GM12878 (cell line): ENCODE measurements at regions not wholly inside any gene's neighbourhood (a gene's known extent, or its start where the extent isn't known, plus 50 kb on each side); places are given as distances from the start of the nearest gene placed in this dataset.

Experiments
- ATAC-seq: fragments of 200-7000 bp; cut with Tn5 transposase; 3 replicates; pipeline ENCODE4 v1.9.1; 2020; ENCODE audit warnings: mild to moderate bottlenecking, moderate library complexity
- BruUV-seq: library from RNA; stranded (reverse); fragments of 400-500 nt; replicated peaks from 2 replicates; lab custom pipeline; 2021; lab: Mats Ljungman, UMichigan
- CTCF ChIA-PET: fragments of 300-600 bp; sonication (Branson Sonifier 250); formaldehyde crosslinking; extraction: SDS; loops from one replicate; lab custom pipeline; 2021; ENCODE audit warnings: inconsistent platforms; lab: Yijun Ruan, JAX
- POLR2A ChIA-PET: fragments of 350-600 bp; formaldehyde crosslinking; extraction: SDS; loops from one replicate; lab custom pipeline; 2021; ENCODE audit warnings: inconsistent platforms; lab: Charles Lee
- RAD21 ChIA-PET: fragments of 300-600 bp; sonication (Branson Sonifier 250); formaldehyde crosslinking; loops from one replicate; lab custom pipeline; 2023; ENCODE audit warnings: antibody characterized with exemption; ENCODE audit not compliant: unreplicated experiment; lab: Charles Lee
- SMC1A ChIA-PET: fragments of 300-600 bp; sonication (Branson Sonifier 250); formaldehyde crosslinking; loops from one replicate; lab custom pipeline; 2023; ENCODE audit not compliant: unreplicated experiment, uncharacterized antibody; lab: Charles Lee
- DNase-seq: peaks from one replicate; pipeline ENCODE4 v3.0.0-alpha.2; 2011; ENCODE audit warnings: low read depth, low spot score
- FAIRE-seq: peaks from 3 replicates; lab custom pipeline; 2011; peaks lifted over from hg19 to GRCh38; lab: Jason Lieb, UNC
- H2AFZ ChIP-seq: 2 replicates; pipeline ENCODE4 v1.6.0; 2011; ENCODE audit warnings: low read depth, low read length, control low read depth; ENCODE audit not compliant: control insufficient read depth
- H3K27ac ChIP-seq: 2 replicates; pipeline ENCODE4 v1.5.1; 2011; ENCODE audit warnings: control low read depth; ENCODE audit not compliant: control insufficient read depth, insufficient read depth
- H3K27me3 ChIP-seq, 2 experiments: replicated peaks in 1 of 2; 2 replicates each; pipeline versions ENCODE4 v1.6.0 to v1.6.1; 2011; ENCODE audit warnings: low read length in 1 of 2; ENCODE audit not compliant: control insufficient read depth in 2 of 2, insufficient read depth in 2 of 2
- H3K36me3 ChIP-seq, 2 experiments: 2 replicates each; pipeline ENCODE4 v1.5.1; 2011; ENCODE audit warnings: low read length in 1 of 2; ENCODE audit not compliant: control insufficient read depth in 2 of 2, insufficient read depth in 2 of 2
- H3K4me1 ChIP-seq: 2 replicates; pipeline ENCODE4 v1.6.1; 2011; ENCODE audit warnings: mild to moderate bottlenecking, low read length, moderate library complexity, mixed read lengths; ENCODE audit not compliant: control insufficient read depth, insufficient read depth
- H3K4me2 ChIP-seq: 2 replicates; pipeline ENCODE4 v1.6.0; 2011; ENCODE audit warnings: control low read depth; ENCODE audit not compliant: control insufficient read depth, insufficient read depth
- H3K4me3 ChIP-seq: fragments of 200-600 bp; sonication (generic); 2 replicates; pipeline ENCODE4 v1.5.1; 2016
- H3K79me2 ChIP-seq: 2 replicates; pipeline ENCODE4 v1.6.0; 2011; ENCODE audit warnings: low read length; ENCODE audit not compliant: control insufficient read depth, insufficient read depth
- H3K9ac ChIP-seq: 2 replicates; pipeline ENCODE4 v1.8.0; 2011; ENCODE audit warnings: low read length, control low read depth, mixed read lengths; ENCODE audit not compliant: control insufficient read depth, insufficient read depth
- H3K9me3 ChIP-seq: replicated peaks from 3 replicates; pipeline ENCODE4 v1.5.1; 2011; ENCODE audit warnings: mild to moderate bottlenecking, low read length; ENCODE audit not compliant: control insufficient read depth, insufficient read depth
- H4K20me1 ChIP-seq: 2 replicates; pipeline ENCODE4 v1.6.0; 2011; ENCODE audit not compliant: control insufficient read depth, insufficient read depth
- CHD2 ChIP-seq: IDR thresholded peaks from 2 replicates; pipeline ENCODE4 v1.6.1; 2011; ENCODE audit warnings: low read depth, low read length, improper control_type of control experiment, borderline replicate concordance
- CUX1 ChIP-seq: IDR thresholded peaks from 2 replicates; pipeline ENCODE4 v1.6.1; 2012; ENCODE audit warnings: improper control_type of control experiment, low read depth, low read length; ENCODE audit not compliant: insufficient replicate concordance
- EGR1 ChIP-seq, 2 experiments: IDR thresholded peaks; 1 replicate in 1 of 2; 2 replicates in 1 of 2; pipeline ENCODE4 v1.6.1; 2011 to 2012; ENCODE audit warnings: low read depth in 2 of 2, low read length in 2 of 2, borderline replicate concordance in 1 of 2, mild to moderate bottlenecking in 1 of 2, moderate library complexity in 1 of 2
- HDGF ChIP-seq: fragments of 450-650 bp; IDR thresholded peaks from 2 replicates; pipeline ENCODE4 v1.6.1; 2016; ENCODE audit warnings: antibody characterized with exemption
- KAT2A ChIP-seq: conservative IDR thresholded peaks from 2 replicates; pipeline ENCODE4 v1.6.1; 2011; ENCODE audit warnings: low read depth, low read length; ENCODE audit not compliant: control insufficient read depth
- MTA2 ChIP-seq: fragments of 450-650 bp; IDR thresholded peaks from 2 replicates; pipeline ENCODE4 v1.6.1; 2016; ENCODE audit warnings: low read depth, mild to moderate bottlenecking, moderate library complexity
- PML ChIP-seq: IDR thresholded peaks from 2 replicates; pipeline ENCODE4 v1.6.1; 2012; ENCODE audit warnings: low read length, inconsistent platforms
- POU2F2 ChIP-seq: IDR thresholded peaks from 3 replicates; pipeline ENCODE4 v1.6.1; 2011; ENCODE audit warnings: low read depth, mild to moderate bottlenecking, low read length, borderline replicate concordance
- SPI1 ChIP-seq: IDR thresholded peaks from 2 replicates; pipeline ENCODE4 v1.6.1; 2011; ENCODE audit warnings: low read depth, mild to moderate bottlenecking, low read length, moderate library complexity, borderline replicate concordance; ENCODE audit not compliant: insufficient read depth
- YY1 ChIP-seq: IDR thresholded peaks from 2 replicates; pipeline ENCODE4 v1.6.1; 2011; ENCODE audit warnings: low read depth, mild to moderate bottlenecking, low read length
- ZZZ3 ChIP-seq: IDR thresholded peaks from 2 replicates; pipeline ENCODE4 v1.6.1; 2011; ENCODE audit warnings: low read depth; ENCODE audit not compliant: control insufficient read depth, insufficient read length
- WGBS: methylation state at CpG from one replicate; pipeline ENCODE4 v1.1.6; 2016; ENCODE audit warnings: low lambda C conversion rate; ENCODE audit not compliant: insufficient replicate concordance, insufficient coverage; ENCODE audit errors: missing lambda C conversion rate; 5-methylcytosine and 5-hydroxymethylcytosine counted together
- in situ Hi-C: fragments of 300-500 bp; cut with MboI; formaldehyde crosslinking; loops from 9 replicates; pipeline ENCODE4 v1.14.3; 2018; ENCODE audit warnings: mixed read lengths
- intact Hi-C: fragments of 100-400 bp; cut with micrococcal nuclease; formaldehyde crosslinking; loops from one replicate; pipeline ENCODE4 v1.14.2; 2022; ENCODE audit not compliant: unreplicated experiment

DNA sequence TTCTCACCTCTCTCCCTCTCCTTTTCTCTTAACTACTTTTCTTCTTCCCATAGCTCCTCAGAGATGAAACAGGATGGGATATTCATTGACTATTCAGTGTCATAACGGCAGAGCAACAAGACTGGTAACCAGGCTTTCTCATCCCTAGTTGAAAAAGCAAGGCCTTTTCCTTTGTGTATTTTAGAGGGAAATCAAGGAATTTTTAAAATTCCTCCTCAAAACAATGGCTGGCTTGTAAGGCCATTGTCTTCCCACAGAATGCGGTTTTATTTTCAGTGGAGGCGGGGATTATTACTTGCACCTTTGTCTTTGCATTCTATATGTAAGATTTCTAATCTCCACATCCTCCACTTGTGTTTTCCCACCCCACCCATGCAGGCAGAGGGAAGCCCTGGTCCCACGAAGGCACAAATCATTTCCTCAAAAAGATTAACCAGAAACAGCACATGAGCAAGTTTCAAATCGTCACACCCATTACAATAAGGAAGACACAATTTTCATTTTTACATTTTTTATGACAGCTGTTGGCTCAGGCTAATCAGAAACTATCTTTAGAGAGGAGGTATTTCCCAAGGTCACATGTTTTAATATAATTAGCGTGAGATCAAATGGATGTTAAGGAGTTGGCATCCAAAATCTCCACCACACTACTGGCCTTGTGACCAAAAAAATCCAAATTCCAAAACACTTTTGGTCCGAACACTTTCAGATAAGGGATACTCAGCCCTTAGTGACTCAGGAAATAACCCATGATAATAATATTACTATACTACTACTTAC, 53.0 kb upstream of the KDR start:
- POLR2A ChIA-PET, result no interaction called here
- no TSS peak for BruUV-seq
- Histone ChIP-seq H3K9ac (no peak overlapping the region), H4K20me1 (no peaks in the 10 kb centered on the region), H3K79me2 (no peaks in the 10 kb centered on the region), H3K4me2 (no peak overlapping the region), H3K9me3 (no peaks in the 10 kb centered on the region), H3K27me3 (no peaks in the 10 kb centered on the region), H3K27ac (no peak overlapping the region), H2AFZ (no peak overlapping the region), H3K4me1 (no peaks in the 10 kb centered on the region)
- no peak for ATAC-seq
- in situ Hi-C loops (no loop called here), intact Hi-C loops (no loop called here)
- CTCF ChIA-PET, result no interaction called here
- WGBS, result 32% methylated on average over 7 of the region's 7 CpGs
- RAD21 ChIA-PET, result no interaction called here
- no peak for FAIRE-seq
- no peak for TF ChIP-seq EGR1 (IDR thresholded peaks at IDR 0.05; ENCODE audit: borderline replicate concordance in 1 of 2, low read depth in 2 of 2, low read length in 2 of 2)
- no peak for TF ChIP-seq YY1
- TF ChIP-seq CHD2, result no peak
- no peak for TF ChIP-seq ZZZ3
- no peak for TF ChIP-seq SPI1
- TF ChIP-seq KAT2A, result no peak
- no peak for TF ChIP-seq POU2F2
- TF ChIP-seq MTA2, result no peak
- no peak for TF ChIP-seq HDGF
- TF ChIP-seq CUX1, result no peak
- no peak for TF ChIP-seq PML
- TF ChIP-seq, all 136 proteins: peak for 0
- Histone ChIP-seq H3K36me3 (no peaks in the 10 kb centered on the region), H3K4me3 (no peak overlapping the region)
- DNase-seq, result no peak
- SMC1A ChIA-PET, result no interaction called here
